HEK293 (cell line): ENCODE measurements at regions not wholly inside any gene's neighbourhood (a gene's known extent, or its start where the extent isn't known, plus 50 kb on each side); places are given as distances from the start of the nearest gene placed in this dataset.

Source experiments
- CTCF ChIA-PET: fragments of 350-600 bp; formaldehyde crosslinking; extraction: SDS; loops from one replicate; lab custom pipeline; 2021; ENCODE audit warnings: antibody characterized with exemption; lab: Yijun Ruan, JAX
- POLR2A ChIA-PET: fragments of 300-600 bp; formaldehyde crosslinking; extraction: SDS; loops from one replicate; lab custom pipeline; 2020; ENCODE audit warnings: antibody characterized with exemption, inconsistent platforms; lab: Yijun Ruan, JAX
- H3K27ac ChIP-seq: fragments of 200-500 bp; sonication (Bioruptor generic); 2 replicates; pipeline ENCODE4 v1.5.1; 2014; ENCODE audit warnings: low read depth, low read length, control low read depth, inconsistent platforms; ENCODE audit errors: extremely low read depth
- H3K36me3 ChIP-seq, 2 experiments: fragments of 200-500 bp in 1 of 2; sonication (Bioruptor generic) in 1 of 2; 1 replicate in 1 of 2; 2 replicates in 1 of 2; pipeline ENCODE4 v1.5.1; 2014 to 2017; ENCODE audit warnings: inconsistent platforms in 2 of 2, low read length in 2 of 2; ENCODE audit not compliant: control insufficient read depth in 2 of 2, insufficient read depth in 1 of 2
- H3K4me1 ChIP-seq: fragments of 200-500 bp; sonication (Bioruptor generic); 2 replicates; pipeline ENCODE4 v1.5.1; 2014; ENCODE audit warnings: mild to moderate bottlenecking, low read length, inconsistent platforms; ENCODE audit not compliant: control insufficient read depth, insufficient read depth
- H3K4me3 ChIP-seq: 2 replicates; pipeline ENCODE4 v1.5.1; 2011; ENCODE audit warnings: low read depth, mild to moderate bottlenecking, control low read depth, low read length, moderate library complexity
- H3K9me3 ChIP-seq: fragments of 200-500 bp; sonication (Bioruptor generic); 2 replicates; pipeline ENCODE4 v1.5.1; 2014; ENCODE audit warnings: low read depth, low read length, inconsistent platforms; ENCODE audit not compliant: control insufficient read depth, insufficient read depth
- BCL6B ChIP-seq: fragments of 450-650 bp; formaldehyde crosslinking; IDR thresholded peaks from 2 replicates; pipeline ENCODE4 v1.5.1; 2017; ENCODE audit warnings: missing biosample characterization, missing genetic modification characterization
- GLI2 ChIP-seq: fragments of 450-650 bp; formaldehyde crosslinking; IDR thresholded peaks from 2 replicates; pipeline ENCODE4; 2017; ENCODE audit warnings: missing biosample characterization, missing genetic modification characterization, low read depth, borderline replicate concordance
- HIC1 ChIP-seq: fragments of 450-650 bp; formaldehyde crosslinking; IDR thresholded peaks from 2 replicates; pipeline ENCODE4 v1.5.1; 2016; ENCODE audit warnings: missing biosample characterization, missing genetic modification characterization
- IKZF3 ChIP-seq: fragments of 450-650 bp; IDR thresholded peaks from 2 replicates; pipeline ENCODE4 v1.5.0; 2018; ENCODE audit warnings: missing biosample characterization, mild to moderate bottlenecking, missing genetic modification characterization, moderate library complexity
- MYNN ChIP-seq: fragments of 450-650 bp; formaldehyde crosslinking; IDR thresholded peaks from 2 replicates; pipeline ENCODE4 v1.5.1; 2016; ENCODE audit warnings: missing biosample characterization, missing genetic modification characterization, borderline replicate concordance
- PATZ1 ChIP-seq: fragments of 450-650 bp; formaldehyde crosslinking; IDR thresholded peaks from 2 replicates; pipeline ENCODE4 v1.5.1; 2016; ENCODE audit warnings: missing biosample characterization, missing genetic modification characterization
- REPIN1 ChIP-seq: fragments of 450-650 bp; formaldehyde crosslinking; IDR thresholded peaks from 2 replicates; pipeline ENCODE4 v1.5.1; 2017; ENCODE audit warnings: missing biosample characterization, missing genetic modification characterization, low read depth
- SCRT1 ChIP-seq: fragments of 450-650 bp; formaldehyde crosslinking; IDR thresholded peaks from 2 replicates; pipeline ENCODE4 v1.5.1; 2016; ENCODE audit warnings: missing biosample characterization, missing genetic modification characterization, borderline replicate concordance
- SP7 ChIP-seq: fragments of 450-650 bp; formaldehyde crosslinking; IDR thresholded peaks from 2 replicates; pipeline ENCODE4 v1.5.1; 2016; ENCODE audit warnings: missing biosample characterization, missing genetic modification characterization
- YY2 ChIP-seq: fragments of 450-650 bp; formaldehyde crosslinking; IDR thresholded peaks from 2 replicates; pipeline ENCODE4 v1.5.1; 2016; ENCODE audit warnings: missing biosample characterization, missing genetic modification characterization
- ZBTB26 ChIP-seq: fragments of 450-650 bp; formaldehyde crosslinking; optimal IDR thresholded peaks from 2 replicates; pipeline ENCODE3; 2016; ENCODE audit warnings: missing biosample characterization, mild to moderate bottlenecking, missing genetic modification characterization
- ZNF114 ChIP-seq: fragments of 450-650 bp; formaldehyde crosslinking; IDR thresholded peaks from 2 replicates; pipeline ENCODE4 v1.5.0; 2017; ENCODE audit warnings: missing biosample characterization, missing genetic modification characterization
- ZNF223 ChIP-seq: fragments of 450-650 bp; formaldehyde crosslinking; IDR thresholded peaks from 2 replicates; pipeline ENCODE4 v1.5.1; 2016; ENCODE audit warnings: missing biosample characterization, missing genetic modification characterization
- ZNF501 ChIP-seq: fragments of 450-650 bp; formaldehyde crosslinking; IDR thresholded peaks from 2 replicates; pipeline ENCODE4 v1.5.1; 2016; ENCODE audit warnings: missing biosample characterization, missing genetic modification characterization
- ZNF521 ChIP-seq: fragments of 450-650 bp; formaldehyde crosslinking; IDR thresholded peaks from 2 replicates; pipeline ENCODE4 v1.5.1; 2017; ENCODE audit warnings: missing biosample characterization, mild to moderate bottlenecking, missing genetic modification characterization
- ZNF529 ChIP-seq: fragments of 450-650 bp; formaldehyde crosslinking; IDR thresholded peaks from 2 replicates; pipeline ENCODE4 v1.5.1; 2017; ENCODE audit warnings: missing genetic modification characterization, missing biosample characterization; ENCODE audit not compliant: insufficient replicate concordance
- ZNF555 ChIP-seq: fragments of 450-650 bp; formaldehyde crosslinking; conservative IDR thresholded peaks from 2 replicates; pipeline ENCODE4 v1.5.1; 2017; ENCODE audit warnings: missing biosample characterization, mild to moderate bottlenecking, missing genetic modification characterization, inconsistent platforms
- ZNF701 ChIP-seq: fragments of 450-650 bp; formaldehyde crosslinking; IDR thresholded peaks from 2 replicates; pipeline ENCODE4 v1.5.1; 2016; ENCODE audit warnings: missing biosample characterization, missing genetic modification characterization
- ZNF76 ChIP-seq: fragments of 450-650 bp; formaldehyde crosslinking; IDR thresholded peaks from 2 replicates; pipeline ENCODE4; 2016; ENCODE audit warnings: low read depth, missing biosample characterization, missing genetic modification characterization, borderline replicate concordance
- ZSCAN16 ChIP-seq: fragments of 450-650 bp; formaldehyde crosslinking; IDR thresholded peaks from 2 replicates; pipeline ENCODE4 v1.5.1; 2016; ENCODE audit warnings: missing biosample characterization, missing genetic modification characterization

GRCh38 chr6:48628316-48628715 is 517.3 kb upstream of the PTCHD4 start (continued):
- TF ChIP-seq HIC1 (tag by site-specific recombination) = no peak
- TF ChIP-seq ZNF76 = no peak

GRCh38 chr6:48626421-48626820 is 515.4 kb upstream of the PTCHD4 start:
- POLR2A ChIA-PET = no interaction called here
- H3K27ac ChIP-seq = no peak overlapping the region
- H3K4me3 ChIP-seq = no peak overlapping the region
- no peaks in the 10 kb centered on the region for H3K4me1 ChIP-seq
- TF ChIP-seq BCL6B (no peak), ZNF701 (tag by site-specific recombination) (no peak), ZNF114 (no peak), ZNF501 (tag by site-specific recombination) (no peak), ZBTB26 (no peak), MYNN (no peak), SP7 (tag by site-specific recombination) (no peak), GLI2 (tag by site-specific recombination) (no peak), ZNF521 (tag by site-specific recombination) (no peak)
- TF ChIP-seq, all 188 proteins: peak for 0
- CTCF ChIA-PET = interaction anchor here (0.6 kb wide), 1 partner anchor 1523 kb away, joined by 3 read pairs; no protein-coding TSS in a partner anchor
- Histone ChIP-seq H3K9me3 (no peaks in the 10 kb centered on the region), H3K36me3 (no peaks in the 10 kb centered on the region)

- H3K27ac ChIP-seq = no peak overlapping the region
- H3K4me1 ChIP-seq = no peaks in the 10 kb centered on the region
- ChIA-PET POLR2A (no interaction called here), CTCF (no interaction called here)
- no peak overlapping the region for H3K4me3 ChIP-seq
- H3K36me3 ChIP-seq = no peaks in the 10 kb centered on the region
- TF ChIP-seq SP7 (tag by site-specific recombination) (no peak), IKZF3 (tag by site-specific recombination) (no peak), REPIN1 (tag by site-specific recombination) (no peak)
- no peaks in the 10 kb centered on the region for H3K9me3 ChIP-seq
Measured at GRCh38 chr6:48624631-48625030, 513.6 kb upstream of the PTCHD4 start.

- Histone ChIP-seq H3K9me3 (no peaks in the 10 kb centered on the region), H3K36me3 (no peaks in the 10 kb centered on the region), H3K4me1 (no peaks in the 10 kb centered on the region), H3K4me3 (no peak overlapping the region), H3K27ac (no peak overlapping the region)
- ChIA-PET POLR2A (no interaction called here), CTCF (no interaction called here)
- TF ChIP-seq ZSCAN16 (tag by site-specific recombination) (no peak), SCRT1 (tag by site-specific recombination) (no peak), PATZ1 (tag by site-specific recombination) (no peak), YY2 (no peak), ZNF555 (no peak), HIC1 (tag by site-specific recombination) (no peak), ZNF223 (no peak), ZNF529 (tag by site-specific recombination) (no peak)
Measured at GRCh38 chr6:48619771-48620170, 508.8 kb upstream of the PTCHD4 start.
